Central memory CD8-positive, alpha-beta T cell (primary cell): ENCODE measurements at regions not wholly inside any gene's neighbourhood (a gene's known extent, or its start where the extent isn't known, plus 50 kb on each side); places are given as distances from the start of the nearest gene placed in this dataset.
"Not testable (repeated sequence)": the region's sequence is repeated elsewhere in the genome, so short reads cannot be mapped to it uniquely, and the experiment has no call there.

Experiments used
- ATAC-seq: fragments of 150-1000 bp; cut with Tn5 transposase; replicated peaks from 2 replicates; pipeline ENCODE4 v1.10.0; 2022; ENCODE audit warnings: mild to moderate bottlenecking, moderate FRiP score, moderate number of reproducible peaks; ENCODE audit not compliant: poor library complexity, severe bottlenecking; ENCODE audit errors: extremely low read depth
- DNase-seq, 2 donors: peaks; one replicate each; pipeline ENCODE4 v3.0.0; 2021; ENCODE audit warnings: low spot score in 2 of 2
- H3K27ac Mint-ChIP-seq: one replicate; pipeline ENCODE4 v1.8.0; 2022; ENCODE audit warnings: low read depth, mild to moderate bottlenecking, moderate library complexity, mixed read lengths
- H3K27me3 Mint-ChIP-seq: one replicate; pipeline ENCODE4 v1.8.0; 2022; ENCODE audit warnings: mixed read lengths
- H3K36me3 Mint-ChIP-seq: one replicate; pipeline ENCODE4 v1.8.0; 2022; ENCODE audit warnings: mild to moderate bottlenecking, moderate library complexity, mixed read lengths; ENCODE audit not compliant: insufficient read depth
- H3K4me1 Mint-ChIP-seq: one replicate; pipeline ENCODE4 v1.8.0; 2022; ENCODE audit warnings: mixed read lengths
- H3K4me3 Mint-ChIP-seq: one replicate; pipeline ENCODE4 v1.8.0; 2022; ENCODE audit warnings: mild to moderate bottlenecking, moderate library complexity, mixed read lengths
- H3K9me3 Mint-ChIP-seq: one replicate; pipeline ENCODE4 v1.8.0; 2022; ENCODE audit warnings: mixed read lengths

- H3K9me3 Mint-ChIP-seq, result no peaks in the 10 kb centered on the region
- H3K36me3 Mint-ChIP-seq, result no peaks in the 10 kb centered on the region
- H3K4me1 Mint-ChIP-seq, result no peaks in the 10 kb centered on the region
- H3K27ac Mint-ChIP-seq, result no peak overlapping the region
- no peak for DNase-seq
- H3K4me3 Mint-ChIP-seq, result no peak overlapping the region
- ATAC-seq, result no peak
- peaks cover 7% of the 10 kb centered on the region for H3K27me3 Mint-ChIP-seq
Measured at GRCh38 chr16:58906981-58907715, 173.0 kb upstream of the GOT2 start.

- no peak for DNase-seq
- no peaks in the 10 kb centered on the region for H3K36me3 Mint-ChIP-seq
- no peak for ATAC-seq
- H3K27me3 Mint-ChIP-seq, result peaks cover 7% of the 10 kb centered on the region
- no peaks in the 10 kb centered on the region for H3K9me3 Mint-ChIP-seq
- H3K4me3 Mint-ChIP-seq, result no peak overlapping the region
- no peak overlapping the region for H3K27ac Mint-ChIP-seq
- no peaks in the 10 kb centered on the region for H3K4me1 Mint-ChIP-seq
Measured at GRCh38 chr16:58904291-58904690, 170.2 kb upstream of the GOT2 start.

GRCh38 chr16:58889516-58889915 lies 155.4 kb upstream of the GOT2 start:
- H3K27ac Mint-ChIP-seq, result no peak overlapping the region
- H3K4me1 Mint-ChIP-seq, result no peaks in the 10 kb centered on the region
- H3K27me3 Mint-ChIP-seq, result peaks cover 23% of the 10 kb centered on the region
- DNase-seq (no peak), ATAC-seq (no peak)
- H3K9me3 Mint-ChIP-seq, result peaks cover 8% of the 10 kb centered on the region
- H3K36me3 Mint-ChIP-seq, result no peaks in the 10 kb centered on the region
- no peak overlapping the region for H3K4me3 Mint-ChIP-seq

GRCh38 chr16:58885528-58886170 lies 151.5 kb upstream of the GOT2 start:
- H3K4me3 Mint-ChIP-seq, result no peak overlapping the region
- no peak for ATAC-seq
- no peak for DNase-seq
- H3K9me3 Mint-ChIP-seq, result peaks cover 5% of the 10 kb centered on the region
- H3K4me1 Mint-ChIP-seq, result no peaks in the 10 kb centered on the region
- H3K27ac Mint-ChIP-seq, result no peak overlapping the region
- no peaks in the 10 kb centered on the region for H3K36me3 Mint-ChIP-seq
- H3K27me3 Mint-ChIP-seq, result peaks cover 31% of the 10 kb centered on the region

GRCh38 chr16:58884141-58884540 lies 150.0 kb upstream of the GOT2 start:
- no peak overlapping the region for H3K4me3 Mint-ChIP-seq
- ATAC-seq, result no peak
- DNase-seq, result no peak
- no peaks in the 10 kb centered on the region for H3K4me1 Mint-ChIP-seq
- H3K27me3 Mint-ChIP-seq, result peaks cover 40% of the 10 kb centered on the region
- peaks cover 8% of the 10 kb centered on the region for H3K9me3 Mint-ChIP-seq
- H3K27ac Mint-ChIP-seq, result no peak overlapping the region
- H3K36me3 Mint-ChIP-seq, result no peaks in the 10 kb centered on the region

- ATAC-seq, result no peak
- H3K9me3 Mint-ChIP-seq, result peaks cover 11% of the 10 kb centered on the region
- H3K27me3 Mint-ChIP-seq, result peaks cover 40% of the 10 kb centered on the region
- H3K4me1 Mint-ChIP-seq, result no peaks in the 10 kb centered on the region
- no peak overlapping the region for H3K4me3 Mint-ChIP-seq
- H3K27ac Mint-ChIP-seq, result no peak overlapping the region
- DNase-seq, result no peak
- H3K36me3 Mint-ChIP-seq, result no peaks in the 10 kb centered on the region
Measured at GRCh38 chr16:58883131-58883530, 149.0 kb upstream of the GOT2 start.

- peaks cover 16% of the 10 kb centered on the region for H3K9me3 Mint-ChIP-seq
- DNase-seq, result no peak
- ATAC-seq, result no peak
- H3K4me1 Mint-ChIP-seq, result no peaks in the 10 kb centered on the region
- H3K4me3 Mint-ChIP-seq, result no peak overlapping the region
- no peak overlapping the region for H3K27ac Mint-ChIP-seq
- peaks cover 37% of the 10 kb centered on the region for H3K27me3 Mint-ChIP-seq
- H3K36me3 Mint-ChIP-seq, result no peaks in the 10 kb centered on the region
Measured at GRCh38 chr16:58882292-58882691, 148.2 kb upstream of the GOT2 start.

GRCh38 chr16:58878641-58879040 lies 144.5 kb upstream of the GOT2 start:
- DNase-seq, H3K4me3 Mint-ChIP-seq, H3K27ac Mint-ChIP-seq, H3K36me3 Mint-ChIP-seq, H3K4me1 Mint-ChIP-seq, ATAC-seq: not testable (repeated sequence)
- H3K27me3 Mint-ChIP-seq, result peaks cover 10% of the 10 kb centered on the region
- H3K9me3 Mint-ChIP-seq, result peaks cover 11% of the 10 kb centered on the region

GRCh38 chr16:58866935-58867334 lies 132.8 kb upstream of the GOT2 start:
- Mint-ChIP-seq H3K27ac (no peak overlapping the region), H3K4me1 (no peaks in the 10 kb centered on the region), H3K4me3 (no peak overlapping the region), H3K27me3 (peaks cover 13% of the 10 kb centered on the region), H3K9me3 (peaks cover 7% of the 10 kb centered on the region), H3K36me3 (no peaks in the 10 kb centered on the region)
- ATAC-seq (no peak), DNase-seq (no peak)

- peaks cover 11% of the 10 kb centered on the region for H3K9me3 Mint-ChIP-seq
- no peaks in the 10 kb centered on the region for H3K36me3 Mint-ChIP-seq
- H3K4me3 Mint-ChIP-seq, result no peak overlapping the region
- no peaks in the 10 kb centered on the region for H3K4me1 Mint-ChIP-seq
- ATAC-seq (no peak), DNase-seq (no peak)
- peaks cover 23% of the 10 kb centered on the region for H3K27me3 Mint-ChIP-seq
- no peak overlapping the region for H3K27ac Mint-ChIP-seq
Measured at GRCh38 chr16:58863761-58864160, 129.6 kb upstream of the GOT2 start.

GRCh38 chr16:58863042-58863441 lies 128.9 kb upstream of the GOT2 start:
- peaks cover 29% of the 10 kb centered on the region for H3K27me3 Mint-ChIP-seq
- no peak for ATAC-seq

GRCh38 chr16:58862334-58863021 lies 128.4 kb upstream of the GOT2 start:
- ATAC-seq (no peak), DNase-seq (no peak)
- Mint-ChIP-seq H3K36me3 (no peaks in the 10 kb centered on the region), H3K27ac (no peak overlapping the region), H3K27me3 (peaks cover 29% of the 10 kb centered on the region), H3K4me3 (no peak overlapping the region), H3K9me3 (peaks cover 15% of the 10 kb centered on the region), H3K4me1 (no peaks in the 10 kb centered on the region)

More at GRCh38 chr16:58863042-58863441, 128.9 kb upstream of the GOT2 start:
- Mint-ChIP-seq H3K9me3 (peaks cover 15% of the 10 kb centered on the region), H3K4me3 (no peak overlapping the region), H3K27ac (no peak overlapping the region), H3K4me1 (no peaks in the 10 kb centered on the region), H3K36me3 (no peaks in the 10 kb centered on the region)
- DNase-seq, result no peak
